DOHH2 (cell line): ENCODE measurements at regions not wholly inside any gene's neighbourhood (a gene's known extent, or its start where the extent isn't known, plus 50 kb on each side); places are given as distances from the start of the nearest gene placed in this dataset.

Experiments
- CTCF ChIP-seq: fragments of 200-600 bp; sonication (generic); IDR thresholded peaks from one replicate; pipeline ENCODE4 v1.5.1; 2014; ENCODE audit warnings: antibody characterized with exemption, mild to moderate bottlenecking, low read depth, low read length; ENCODE audit not compliant: poor library complexity, severe bottlenecking
- EZH2phosphoT487 ChIP-seq: fragments of 200-600 bp; sonication (generic); IDR thresholded peaks from 2 replicates; pipeline ENCODE4 v1.6.1; 2017; ENCODE audit warnings: borderline replicate concordance, mild to moderate bottlenecking, antibody characterized with exemption, low read length, moderate library complexity, mixed read lengths

GRCh38 chr21:16215193-16215592 lies 485.4 kb downstream of the USP25 start:
- TF ChIP-seq CTCF (no peak), EZH2phosphoT487 (no peak)
